Caco-2 (cell line): ENCODE measurements at regions not wholly inside any gene's neighbourhood (a gene's known extent, or its start where the extent isn't known, plus 50 kb on each side); places are given as distances from the start of the nearest gene placed in this dataset.

Experiments
- BruUV-seq: library from RNA; stranded (reverse); fragments of 400-500 nt; replicated peaks from 2 replicates; lab custom pipeline; 2021; lab: Mats Ljungman, UMichigan
- CTCF ChIA-PET: fragments of 300-600 bp; sonication (Branson Sonifier 250); formaldehyde crosslinking; loops from one replicate; lab custom pipeline; 2022; ENCODE audit warnings: antibody characterized with exemption; lab: Charles Lee
- POLR2A ChIA-PET: fragments of 300-600 bp; sonication (Branson Sonifier 250); formaldehyde crosslinking; loops from one replicate; lab custom pipeline; 2022; ENCODE audit warnings: antibody characterized with exemption; lab: Charles Lee
- DNase-seq, 2 experiments: peaks; one replicate each; pipeline versions ENCODE4 v3.0.0 to v3.0.0-alpha.2; 2020 to 2022
- H3K27me3 ChIP-seq: replicated peaks from 2 replicates; pipeline ENCODE4 v1.6.0; 2011; ENCODE audit warnings: low read length; ENCODE audit not compliant: control insufficient read depth, insufficient read depth
- H3K36me3 ChIP-seq: 2 replicates; pipeline ENCODE4 v1.5.1; 2011; ENCODE audit warnings: low read length; ENCODE audit not compliant: control insufficient read depth, insufficient read depth
- H3K4me1 ChIP-seq: fragments of 250-450 bp; sonication (Bioruptor Pico); 2 replicates; pipeline ENCODE4 v1.5.1; 2020; ENCODE audit warnings: mild to moderate bottlenecking
- H3K4me3 ChIP-seq: 2 replicates; pipeline ENCODE4 v1.5.1; 2011; ENCODE audit warnings: low read depth, mild to moderate bottlenecking, control low read depth, low read length
- H3K9me3 ChIP-seq: fragments of 250-450 bp; sonication (Bioruptor Pico); 2 replicates; pipeline ENCODE4 v1.5.1; 2020; ENCODE audit warnings: mild to moderate bottlenecking, moderate library complexity
- H3K27ac Mint-ChIP-seq: one replicate; pipeline ENCODE4 v1.8.0; 2022; ENCODE audit warnings: mixed read lengths; ENCODE audit not compliant: unreplicated experiment
- H3K27me3 Mint-ChIP-seq: one replicate; pipeline ENCODE4 v1.8.0; 2022; ENCODE audit warnings: mixed read lengths; ENCODE audit not compliant: insufficient read depth, unreplicated experiment
- H3K36me3 Mint-ChIP-seq: one replicate; pipeline ENCODE4 v1.8.0; 2022; ENCODE audit warnings: mild to moderate bottlenecking, mixed read lengths; ENCODE audit not compliant: insufficient read depth, unreplicated experiment
- H3K4me1 Mint-ChIP-seq: one replicate; pipeline ENCODE4 v1.8.0; 2022; ENCODE audit warnings: low read depth, mixed read lengths; ENCODE audit not compliant: unreplicated experiment
- H3K4me3 Mint-ChIP-seq: one replicate; pipeline ENCODE4 v1.8.0; 2022; ENCODE audit warnings: mild to moderate bottlenecking, moderate library complexity, mixed read lengths; ENCODE audit not compliant: unreplicated experiment
- H3K9me3 Mint-ChIP-seq: one replicate; pipeline ENCODE4 v1.8.0; 2022; ENCODE audit warnings: mixed read lengths; ENCODE audit not compliant: unreplicated experiment
- intact Hi-C: fragments of 100-400 bp; cut with micrococcal nuclease; formaldehyde crosslinking; loops from one replicate; pipeline ENCODE4 v1.10.0; 2022; ENCODE audit not compliant: unreplicated experiment
- TF ChIP-seq, protein P1 (sequence below), 2 experiments: fragments of 200-600 bp in 1 of 2; IDR thresholded peaks; 1 replicate in 1 of 2; 2 replicates in 1 of 2; pipeline versions ENCODE4 v1.5.1 to v1.8.0; 2011 to 2022; ENCODE audit warnings: antibody characterized with exemption in 1 of 2, control low read depth in 1 of 2, inconsistent platforms in 1 of 2, low read depth in 1 of 2, low read length in 1 of 2, mild to moderate bottlenecking in 1 of 2, moderate library complexity in 1 of 2; ENCODE audit not compliant: insufficient read depth in 1 of 2, severe bottlenecking in 1 of 2, unreplicated experiment in 1 of 2

DNA sequence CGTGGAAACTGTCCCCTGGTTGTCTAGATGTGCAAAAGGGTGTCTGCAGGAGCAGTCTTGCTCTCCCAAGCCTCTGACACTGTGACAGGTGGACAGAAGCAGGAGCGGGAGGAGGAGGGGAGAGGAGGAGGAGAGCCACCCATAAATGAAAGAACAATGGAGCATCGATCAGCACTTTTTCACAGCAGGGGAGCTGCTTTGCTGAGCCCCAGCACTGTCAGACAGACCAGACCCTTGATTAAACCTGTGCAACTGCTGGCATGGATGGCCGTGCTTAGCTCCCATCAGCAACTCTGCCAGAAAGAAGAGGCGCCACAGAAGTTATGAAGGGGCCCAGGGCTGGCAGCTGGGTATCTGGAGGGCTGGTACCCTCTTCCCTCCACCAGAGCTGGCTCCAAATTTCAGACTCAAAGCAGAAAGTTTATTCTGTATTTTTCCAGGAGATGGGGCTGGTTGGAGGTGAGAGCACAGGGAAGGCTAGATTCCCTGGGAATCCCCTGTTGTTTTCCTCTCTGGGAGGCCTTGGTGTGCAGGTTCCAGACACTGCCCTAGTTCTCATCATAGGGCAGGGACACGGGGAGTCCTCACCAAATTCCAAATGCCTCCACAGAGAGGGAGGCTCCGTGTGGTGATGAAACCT lies 1192.2 kb downstream of the UQCRFS1 start:
- no peaks in the 10 kb centered on the region for H3K4me1 Mint-ChIP-seq
- H3K27ac Mint-ChIP-seq = no peak overlapping the region
- Histone ChIP-seq H3K27me3 (no peaks in the 10 kb centered on the region), H3K4me1 (no peaks in the 10 kb centered on the region), H3K9me3 (no peaks in the 10 kb centered on the region), H3K36me3 (no peaks in the 10 kb centered on the region), H3K4me3 (no peak overlapping the region)
- no peaks in the 10 kb centered on the region for H3K9me3 Mint-ChIP-seq
- no peaks in the 10 kb centered on the region for H3K36me3 Mint-ChIP-seq
- no TSS peak for BruUV-seq
- no peak for DNase-seq
- ChIA-PET CTCF (no interaction called here), POLR2A (no interaction called here)
- TF ChIP-seq, protein P1, sequence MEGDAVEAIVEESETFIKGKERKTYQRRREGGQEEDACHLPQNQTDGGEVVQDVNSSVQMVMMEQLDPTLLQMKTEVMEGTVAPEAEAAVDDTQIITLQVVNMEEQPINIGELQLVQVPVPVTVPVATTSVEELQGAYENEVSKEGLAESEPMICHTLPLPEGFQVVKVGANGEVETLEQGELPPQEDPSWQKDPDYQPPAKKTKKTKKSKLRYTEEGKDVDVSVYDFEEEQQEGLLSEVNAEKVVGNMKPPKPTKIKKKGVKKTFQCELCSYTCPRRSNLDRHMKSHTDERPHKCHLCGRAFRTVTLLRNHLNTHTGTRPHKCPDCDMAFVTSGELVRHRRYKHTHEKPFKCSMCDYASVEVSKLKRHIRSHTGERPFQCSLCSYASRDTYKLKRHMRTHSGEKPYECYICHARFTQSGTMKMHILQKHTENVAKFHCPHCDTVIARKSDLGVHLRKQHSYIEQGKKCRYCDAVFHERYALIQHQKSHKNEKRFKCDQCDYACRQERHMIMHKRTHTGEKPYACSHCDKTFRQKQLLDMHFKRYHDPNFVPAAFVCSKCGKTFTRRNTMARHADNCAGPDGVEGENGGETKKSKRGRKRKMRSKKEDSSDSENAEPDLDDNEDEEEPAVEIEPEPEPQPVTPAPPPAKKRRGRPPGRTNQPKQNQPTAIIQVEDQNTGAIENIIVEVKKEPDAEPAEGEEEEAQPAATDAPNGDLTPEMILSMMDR (IDR thresholded peaks at IDR 0.05; ENCODE audit: insufficient read depth in 1 of 2, low read depth in 1 of 2, low read length in 1 of 2, severe bottlenecking in 1 of 2, unreplicated experiment in 1 of 2) = no peak
- H3K4me3 Mint-ChIP-seq = no peak overlapping the region
- H3K27me3 Mint-ChIP-seq = no peaks in the 10 kb centered on the region
- intact Hi-C loops = no loop called here

DNA sequence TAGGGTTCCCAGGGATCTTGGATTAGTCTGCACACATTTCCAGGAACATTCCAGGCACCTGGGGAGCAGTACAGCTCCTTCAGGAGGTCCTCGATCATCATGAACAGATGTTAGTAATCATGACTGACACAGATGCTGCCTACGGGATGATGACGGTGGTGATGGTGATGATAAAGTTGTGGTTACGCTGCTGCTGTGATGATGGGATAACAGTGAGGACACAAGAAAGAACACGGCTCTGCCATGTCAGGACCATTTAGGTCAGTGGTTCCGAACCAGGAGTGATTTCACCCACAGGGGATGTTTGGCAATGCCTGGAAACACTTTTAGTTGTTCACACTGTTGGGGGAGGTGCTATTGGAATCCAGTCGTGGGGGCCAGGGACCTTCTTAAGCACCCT lies 1193.0 kb downstream of the UQCRFS1 start:
- Mint-ChIP-seq H3K4me1 (no peaks in the 10 kb centered on the region), H3K27me3 (no peaks in the 10 kb centered on the region), H3K27ac (no peak overlapping the region), H3K9me3 (no peaks in the 10 kb centered on the region), H3K4me3 (no peak overlapping the region), H3K36me3 (no peaks in the 10 kb centered on the region)
- Histone ChIP-seq H3K36me3 (no peaks in the 10 kb centered on the region), H3K27me3 (no peaks in the 10 kb centered on the region), H3K4me3 (no peak overlapping the region), H3K9me3 (no peaks in the 10 kb centered on the region), H3K4me1 (no peaks in the 10 kb centered on the region)
- ChIA-PET CTCF (no interaction called here), POLR2A (no interaction called here)
- TF ChIP-seq, protein P1 (IDR thresholded peaks at IDR 0.05; ENCODE audit: insufficient read depth in 1 of 2, low read depth in 1 of 2, low read length in 1 of 2, severe bottlenecking in 1 of 2, unreplicated experiment in 1 of 2) = no peak
- BruUV-seq = no TSS peak
- intact Hi-C loops = no loop called here
- DNase-seq = no peak

DNA sequence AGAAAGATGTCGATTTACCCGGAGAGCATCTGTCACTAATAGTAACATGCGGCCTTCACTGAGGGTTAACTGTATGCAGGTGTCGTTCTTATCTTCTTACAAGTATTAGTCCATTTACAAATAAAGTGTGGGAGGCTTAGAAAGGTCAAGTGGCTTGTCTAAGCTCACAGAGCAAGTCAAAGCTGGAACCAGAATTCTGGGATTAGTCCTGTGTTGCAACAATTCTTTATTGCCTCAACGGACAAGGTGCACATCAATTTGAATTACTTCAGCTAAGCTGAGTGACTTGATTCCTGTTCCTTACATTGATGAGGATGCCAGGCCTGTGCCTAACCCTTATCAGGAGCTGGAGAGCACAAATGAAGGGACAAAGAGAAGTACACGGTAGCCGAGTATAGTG lies 1193.6 kb downstream of the UQCRFS1 start:
- no peaks in the 10 kb centered on the region for H3K4me1 Mint-ChIP-seq
- CTCF ChIA-PET = no interaction called here
- H3K9me3 ChIP-seq = no peaks in the 10 kb centered on the region
- POLR2A ChIA-PET = no interaction called here
- H3K9me3 Mint-ChIP-seq = no peaks in the 10 kb centered on the region
- no peaks in the 10 kb centered on the region for H3K27me3 Mint-ChIP-seq
- no TSS peak for BruUV-seq
- H3K27me3 ChIP-seq = no peaks in the 10 kb centered on the region
- TF ChIP-seq, protein P1 (IDR thresholded peaks at IDR 0.05; ENCODE audit: insufficient read depth in 1 of 2, low read depth in 1 of 2, low read length in 1 of 2, severe bottlenecking in 1 of 2, unreplicated experiment in 1 of 2) = no peak
- intact Hi-C loops = no loop called here
- no peak overlapping the region for H3K4me3 ChIP-seq
- no peak overlapping the region for H3K27ac Mint-ChIP-seq
- H3K4me1 ChIP-seq = no peaks in the 10 kb centered on the region
- no peak overlapping the region for H3K4me3 Mint-ChIP-seq
- H3K36me3 Mint-ChIP-seq = no peaks in the 10 kb centered on the region
- DNase-seq = no peak
- H3K36me3 ChIP-seq = no peaks in the 10 kb centered on the region
